Stromal cell of bone marrow (primary cell): ENCODE measurements at regions not wholly inside any gene's neighbourhood (a gene's known extent, or its start where the extent isn't known, plus 50 kb on each side); places are given as distances from the start of the nearest gene placed in this dataset.
"Not testable (repeated sequence)": the region's sequence is repeated elsewhere in the genome, so short reads cannot be mapped to it uniquely, and the experiment has no call there.

Source experiments
- DNase-seq: peaks from one replicate; pipeline ENCODE4 v3.0.0-alpha.2; 2012; ENCODE audit warnings: low read depth

- DNase-seq: no peak
These were observed 279.5 kb downstream of the NDUFA10 start for GRCh38 chr2:239745386-239746227.

GRCh38 chr2:239744706-239745340 lies 280.3 kb downstream of the NDUFA10 start:
- DNase-seq: no peak

- no peak for DNase-seq
These were observed 281.9 kb downstream of the NDUFA10 start for GRCh38 chr2:239743206-239743605.

- no peak for DNase-seq
These were observed 282.8 kb downstream of the NDUFA10 start for GRCh38 chr2:239742377-239742776.

GRCh38 chr2:239739206-239739605 lies 285.9 kb downstream of the NDUFA10 start:
- no peak for DNase-seq

- DNase-seq: no peak
These were observed 287.0 kb downstream of the NDUFA10 start for GRCh38 chr2:239738159-239738558.

- DNase-seq: no peak
These were observed 288.0 kb downstream of the NDUFA10 start for GRCh38 chr2:239737144-239737463.

- DNase-seq: no peak
These were observed 288.6 kb downstream of the NDUFA10 start for GRCh38 chr2:239736358-239737143.

GRCh38 chr2:239735829-239736357 lies 289.2 kb downstream of the NDUFA10 start:
- no peak for DNase-seq

- no peak for DNase-seq
These were observed 289.9 kb downstream of the NDUFA10 start for GRCh38 chr2:239735131-239735828.

GRCh38 chr2:239734436-239735005 lies 290.6 kb downstream of the NDUFA10 start:
- DNase-seq: no peak

- DNase-seq: no peak
These were observed 292.5 kb downstream of the NDUFA10 start for GRCh38 chr2:239732666-239733010.

- no peak for DNase-seq
These were observed 293.0 kb downstream of the NDUFA10 start for GRCh38 chr2:239731998-239732665.

- DNase-seq: no peak
These were observed 293.7 kb downstream of the NDUFA10 start for GRCh38 chr2:239731422-239731821.

GRCh38 chr2:239730897-239731296 lies 294.2 kb downstream of the NDUFA10 start:
- DNase-seq: no peak

- not testable (repeated sequence) for DNase-seq
These were observed 294.6 kb downstream of the NDUFA10 start for GRCh38 chr2:239730567-239730882.

GRCh38 chr2:239729681-239730566 lies 295.2 kb downstream of the NDUFA10 start:
- no peak for DNase-seq

GRCh38 chr2:239729151-239729550 lies 296.0 kb downstream of the NDUFA10 start:
- DNase-seq: no peak

GRCh38 chr2:239728751-239729150 lies 296.4 kb downstream of the NDUFA10 start:
- no peak for DNase-seq
